GM12878 (cell line): ENCODE measurements at regions not wholly inside any gene's neighbourhood (a gene's known extent, or its start where the extent isn't known, plus 50 kb on each side); places are given as distances from the start of the nearest gene placed in this dataset.

ENCODE experiments used
- ATAC-seq: fragments of 200-7000 bp; cut with Tn5 transposase; 3 replicates; pipeline ENCODE4 v1.9.1; 2020; ENCODE audit warnings: mild to moderate bottlenecking, moderate library complexity
- BruUV-seq: library from RNA; stranded (reverse); fragments of 400-500 nt; replicated peaks from 2 replicates; lab custom pipeline; 2021; lab: Mats Ljungman, UMichigan
- CTCF ChIA-PET: fragments of 300-600 bp; sonication (Branson Sonifier 250); formaldehyde crosslinking; extraction: SDS; loops from one replicate; lab custom pipeline; 2021; ENCODE audit warnings: inconsistent platforms; lab: Yijun Ruan, JAX
- POLR2A ChIA-PET: fragments of 350-600 bp; formaldehyde crosslinking; extraction: SDS; loops from one replicate; lab custom pipeline; 2021; ENCODE audit warnings: inconsistent platforms; lab: Charles Lee
- RAD21 ChIA-PET: fragments of 300-600 bp; sonication (Branson Sonifier 250); formaldehyde crosslinking; loops from one replicate; lab custom pipeline; 2023; ENCODE audit warnings: antibody characterized with exemption; ENCODE audit not compliant: unreplicated experiment; lab: Charles Lee
- SMC1A ChIA-PET: fragments of 300-600 bp; sonication (Branson Sonifier 250); formaldehyde crosslinking; loops from one replicate; lab custom pipeline; 2023; ENCODE audit not compliant: unreplicated experiment, uncharacterized antibody; lab: Charles Lee
- DNase-seq: peaks from one replicate; pipeline ENCODE4 v3.0.0-alpha.2; 2011; ENCODE audit warnings: low read depth, low spot score
- FAIRE-seq: peaks from 3 replicates; lab custom pipeline; 2011; peaks lifted over from hg19 to GRCh38; lab: Jason Lieb, UNC
- H2AFZ ChIP-seq: 2 replicates; pipeline ENCODE4 v1.6.0; 2011; ENCODE audit warnings: low read depth, low read length, control low read depth; ENCODE audit not compliant: control insufficient read depth
- H3K27ac ChIP-seq: 2 replicates; pipeline ENCODE4 v1.5.1; 2011; ENCODE audit warnings: control low read depth; ENCODE audit not compliant: control insufficient read depth, insufficient read depth
- H3K27me3 ChIP-seq, 2 experiments: replicated peaks in 1 of 2; 2 replicates each; pipeline versions ENCODE4 v1.6.0 to v1.6.1; 2011; ENCODE audit warnings: low read length in 1 of 2; ENCODE audit not compliant: control insufficient read depth in 2 of 2, insufficient read depth in 2 of 2
- H3K36me3 ChIP-seq, 2 experiments: 2 replicates each; pipeline ENCODE4 v1.5.1; 2011; ENCODE audit warnings: low read length in 1 of 2; ENCODE audit not compliant: control insufficient read depth in 2 of 2, insufficient read depth in 2 of 2
- H3K4me1 ChIP-seq: 2 replicates; pipeline ENCODE4 v1.6.1; 2011; ENCODE audit warnings: mild to moderate bottlenecking, low read length, moderate library complexity, mixed read lengths; ENCODE audit not compliant: control insufficient read depth, insufficient read depth
- H3K4me2 ChIP-seq: 2 replicates; pipeline ENCODE4 v1.6.0; 2011; ENCODE audit warnings: control low read depth; ENCODE audit not compliant: control insufficient read depth, insufficient read depth
- H3K4me3 ChIP-seq: fragments of 200-600 bp; sonication (generic); 2 replicates; pipeline ENCODE4 v1.5.1; 2016
- H3K79me2 ChIP-seq: 2 replicates; pipeline ENCODE4 v1.6.0; 2011; ENCODE audit warnings: low read length; ENCODE audit not compliant: control insufficient read depth, insufficient read depth
- H3K9ac ChIP-seq: 2 replicates; pipeline ENCODE4 v1.8.0; 2011; ENCODE audit warnings: low read length, control low read depth, mixed read lengths; ENCODE audit not compliant: control insufficient read depth, insufficient read depth
- H3K9me3 ChIP-seq: replicated peaks from 3 replicates; pipeline ENCODE4 v1.5.1; 2011; ENCODE audit warnings: mild to moderate bottlenecking, low read length; ENCODE audit not compliant: control insufficient read depth, insufficient read depth
- H4K20me1 ChIP-seq: 2 replicates; pipeline ENCODE4 v1.6.0; 2011; ENCODE audit not compliant: control insufficient read depth, insufficient read depth
- CHD2 ChIP-seq: IDR thresholded peaks from 2 replicates; pipeline ENCODE4 v1.6.1; 2011; ENCODE audit warnings: low read depth, low read length, improper control_type of control experiment, borderline replicate concordance
- IRF4 ChIP-seq: IDR thresholded peaks from 2 replicates; pipeline ENCODE4 v1.6.1; 2011; ENCODE audit warnings: low read depth, low read length
- LARP7 ChIP-seq: fragments of 450-650 bp; IDR thresholded peaks from 2 replicates; pipeline ENCODE4 v1.6.1; 2017; ENCODE audit warnings: mild to moderate bottlenecking
- PAX5 ChIP-seq: IDR thresholded peaks from 2 replicates; pipeline ENCODE4 v1.6.1; 2011; ENCODE audit warnings: low read depth, low read length, borderline replicate concordance
- POLR2A ChIP-seq: IDR thresholded peaks from 2 replicates; pipeline ENCODE4 v1.6.1; 2011; ENCODE audit warnings: low read depth, mild to moderate bottlenecking, low read length
- RAD21 ChIP-seq: IDR thresholded peaks from 2 replicates; pipeline ENCODE4 v1.6.1; 2011; ENCODE audit warnings: mild to moderate bottlenecking, low read depth, low read length, moderate library complexity; ENCODE audit not compliant: insufficient read depth
- RAD51 ChIP-seq: fragments of 450-650 bp; IDR thresholded peaks from 2 replicates; pipeline ENCODE4 v1.6.1; 2016; ENCODE audit warnings: moderate library complexity, mild to moderate bottlenecking, inconsistent platforms
- RB1 ChIP-seq: fragments of 450-650 bp; formaldehyde crosslinking; IDR thresholded peaks from 2 replicates; pipeline ENCODE4 v1.6.1; 2017; ENCODE audit warnings: mild to moderate bottlenecking, borderline replicate concordance
- RUNX3 ChIP-seq: IDR thresholded peaks from 2 replicates; pipeline ENCODE4 v1.6.1; 2012; ENCODE audit warnings: low read length, inconsistent platforms
- TCF7 ChIP-seq: IDR thresholded peaks from 2 replicates; pipeline ENCODE4 v1.6.1; 2014; ENCODE audit warnings: antibody characterized with exemption, borderline replicate concordance
- ZBED1 ChIP-seq: IDR thresholded peaks from 2 replicates; pipeline ENCODE4 v1.6.1; 2016; ENCODE audit warnings: borderline replicate concordance
- ZNF384 ChIP-seq: IDR thresholded peaks from 2 replicates; pipeline ENCODE4 v1.6.1; 2012; ENCODE audit warnings: low read depth, mild to moderate bottlenecking, low read length, improper control_type of control experiment, borderline replicate concordance
- ZZZ3 ChIP-seq: IDR thresholded peaks from 2 replicates; pipeline ENCODE4 v1.6.1; 2011; ENCODE audit warnings: low read depth; ENCODE audit not compliant: control insufficient read depth, insufficient read length
- WGBS: methylation state at CpG from one replicate; pipeline ENCODE4 v1.1.6; 2016; ENCODE audit warnings: low lambda C conversion rate; ENCODE audit not compliant: insufficient replicate concordance, insufficient coverage; ENCODE audit errors: missing lambda C conversion rate; 5-methylcytosine and 5-hydroxymethylcytosine counted together
- in situ Hi-C: fragments of 300-500 bp; cut with MboI; formaldehyde crosslinking; loops from 9 replicates; pipeline ENCODE4 v1.14.3; 2018; ENCODE audit warnings: mixed read lengths
- intact Hi-C: fragments of 100-400 bp; cut with micrococcal nuclease; formaldehyde crosslinking; loops from one replicate; pipeline ENCODE4 v1.14.2; 2022; ENCODE audit not compliant: unreplicated experiment
- TF ChIP-seq, protein P1 (sequence below): IDR thresholded peaks from 2 replicates; pipeline ENCODE4 v1.6.1; 2011; ENCODE audit warnings: borderline replicate concordance, low read depth, mild to moderate bottlenecking, moderate library complexity, mixed read lengths, low read length; ENCODE audit not compliant: insufficient read depth; ENCODE audit errors: extremely low read length
- TF ChIP-seq, protein P2 (sequence below): fragments of 450-650 bp; formaldehyde crosslinking; IDR thresholded peaks from 2 replicates; pipeline ENCODE4 v1.5.0; 2022; ENCODE audit warnings: mild to moderate bottlenecking, missing genetic modification characterization
- TF ChIP-seq, protein P3 (sequence below): fragments of 450-650 bp; IDR thresholded peaks from 2 replicates; pipeline ENCODE4 v1.6.1; 2016; ENCODE audit warnings: mild to moderate bottlenecking
- TF ChIP-seq, protein P4 (sequence below): fragments of 450-650 bp; IDR thresholded peaks from 2 replicates; pipeline ENCODE4 v1.6.1; 2016; ENCODE audit warnings: mild to moderate bottlenecking

DNA sequence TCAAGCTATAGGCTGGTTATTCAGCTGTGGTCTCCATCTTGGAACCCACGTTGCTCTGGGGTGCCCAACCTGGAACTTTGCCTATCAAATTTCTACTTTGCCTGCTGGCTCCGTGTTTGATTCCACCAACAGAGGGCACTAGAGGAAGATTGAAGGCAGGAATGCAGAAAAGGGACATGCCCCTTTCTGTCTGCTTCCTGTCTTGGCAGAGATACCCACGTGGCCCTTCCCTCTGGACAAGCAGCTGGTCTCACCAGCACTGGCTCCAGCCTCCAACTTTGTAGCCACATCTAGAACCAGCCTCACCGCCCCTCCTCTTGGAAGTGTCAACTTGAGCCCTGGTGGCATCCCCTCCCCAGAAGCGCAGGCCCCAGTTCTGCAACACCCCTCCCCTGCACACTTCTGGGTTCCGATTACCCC is 52.1 kb upstream of the ZNF438 start:
- Histone ChIP-seq H4K20me1 (no peaks in the 10 kb centered on the region), H3K27me3 (no peaks in the 10 kb centered on the region), H3K4me2 (no peak overlapping the region), H3K4me1 (no peaks in the 10 kb centered on the region), H3K9me3 (no peaks in the 10 kb centered on the region), H3K36me3 (no peaks in the 10 kb centered on the region), H2AFZ (peak overlapping the region; percentile 3), H3K79me2 (no peaks in the 10 kb centered on the region), H3K4me3 (no peak overlapping the region), H3K9ac (no peak overlapping the region), H3K27ac (no peak overlapping the region)
- ChIA-PET SMC1A (interaction anchor here (0.7 to 3.2 kb wide), 17 partner anchors 9 to 727 kb away, joined by 3 to 18 read pairs (median 4); no protein-coding TSS in a partner anchor), POLR2A (interaction anchor here (0.7 to 1.1 kb wide), 2 partner anchors 11 to 17 kb away, joined by 3 to 4 read pairs; no protein-coding TSS in a partner anchor), RAD21 (interaction anchor here (0.8 to 1.7 kb wide), 16 partner anchors 17 to 778 kb away, joined by 3 to 10 read pairs (median 4); partner anchors contain the start of gene ZNF438), CTCF (interaction anchor here (0.7 to 2.1 kb wide), 19 partner anchors 11 to 726 kb away, joined by 3 to 9 read pairs (median 3); partner anchors contain the start of gene ZNF438)
- intact Hi-C loops = loop anchor here (10.0 kb wide), 2 partner anchors 231 to 721 kb away; partner anchors contain the start of gene ZEB1
- no TSS peak for BruUV-seq
- FAIRE-seq (no peak), ATAC-seq (peak; percentile 87), DNase-seq (peak; percentile 26)
- in situ Hi-C loops = no loop called here
- WGBS = 58% methylated on average over 6 of the region's 6 CpGs
- TF ChIP-seq POLR2A = no peak
- 0 out of 2 replicates have a peak, but pooled peaks have one; percentile 7 for TF ChIP-seq RUNX3
- TF ChIP-seq PAX5 = no peak
- no peak for TF ChIP-seq ZZZ3
- TF ChIP-seq CHD2 = no peak
- TF ChIP-seq, protein P1, sequence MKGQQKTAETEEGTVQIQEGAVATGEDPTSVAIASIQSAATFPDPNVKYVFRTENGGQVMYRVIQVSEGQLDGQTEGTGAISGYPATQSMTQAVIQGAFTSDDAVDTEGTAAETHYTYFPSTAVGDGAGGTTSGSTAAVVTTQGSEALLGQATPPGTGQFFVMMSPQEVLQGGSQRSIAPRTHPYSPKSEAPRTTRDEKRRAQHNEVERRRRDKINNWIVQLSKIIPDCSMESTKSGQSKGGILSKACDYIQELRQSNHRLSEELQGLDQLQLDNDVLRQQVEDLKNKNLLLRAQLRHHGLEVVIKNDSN = peak; percentile 52
- TF ChIP-seq, protein P2, sequence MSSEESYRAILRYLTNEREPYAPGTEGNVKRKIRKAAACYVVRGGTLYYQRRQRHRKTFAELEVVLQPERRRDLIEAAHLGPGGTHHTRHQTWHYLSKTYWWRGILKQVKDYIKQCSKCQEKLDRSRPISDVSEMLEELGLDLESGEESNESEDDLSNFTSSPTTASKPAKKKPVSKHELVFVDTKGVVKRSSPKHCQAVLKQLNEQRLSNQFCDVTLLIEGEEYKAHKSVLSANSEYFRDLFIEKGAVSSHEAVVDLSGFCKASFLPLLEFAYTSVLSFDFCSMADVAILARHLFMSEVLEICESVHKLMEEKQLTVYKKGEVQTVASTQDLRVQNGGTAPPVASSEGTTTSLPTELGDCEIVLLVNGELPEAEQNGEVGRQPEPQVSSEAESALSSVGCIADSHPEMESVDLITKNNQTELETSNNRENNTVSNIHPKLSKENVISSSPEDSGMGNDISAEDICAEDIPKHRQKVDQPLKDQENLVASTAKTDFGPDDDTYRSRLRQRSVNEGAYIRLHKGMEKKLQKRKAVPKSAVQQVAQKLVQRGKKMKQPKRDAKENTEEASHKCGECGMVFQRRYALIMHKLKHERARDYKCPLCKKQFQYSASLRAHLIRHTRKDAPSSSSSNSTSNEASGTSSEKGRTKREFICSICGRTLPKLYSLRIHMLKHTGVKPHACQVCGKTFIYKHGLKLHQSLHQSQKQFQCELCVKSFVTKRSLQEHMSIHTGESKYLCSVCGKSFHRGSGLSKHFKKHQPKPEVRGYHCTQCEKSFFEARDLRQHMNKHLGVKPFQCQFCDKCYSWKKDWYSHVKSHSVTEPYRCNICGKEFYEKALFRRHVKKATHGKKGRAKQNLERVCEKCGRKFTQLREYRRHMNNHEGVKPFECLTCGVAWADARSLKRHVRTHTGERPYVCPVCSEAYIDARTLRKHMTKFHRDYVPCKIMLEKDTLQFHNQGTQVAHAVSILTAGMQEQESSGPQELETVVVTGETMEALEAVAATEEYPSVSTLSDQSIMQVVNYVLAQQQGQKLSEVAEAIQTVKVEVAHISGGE (CRISPR knock-in tag) = no peak
- no peak for TF ChIP-seq LARP7
- peak; percentile 65 for TF ChIP-seq RAD51
- TF ChIP-seq ZNF384 = no peak
- TF ChIP-seq, protein P3, sequence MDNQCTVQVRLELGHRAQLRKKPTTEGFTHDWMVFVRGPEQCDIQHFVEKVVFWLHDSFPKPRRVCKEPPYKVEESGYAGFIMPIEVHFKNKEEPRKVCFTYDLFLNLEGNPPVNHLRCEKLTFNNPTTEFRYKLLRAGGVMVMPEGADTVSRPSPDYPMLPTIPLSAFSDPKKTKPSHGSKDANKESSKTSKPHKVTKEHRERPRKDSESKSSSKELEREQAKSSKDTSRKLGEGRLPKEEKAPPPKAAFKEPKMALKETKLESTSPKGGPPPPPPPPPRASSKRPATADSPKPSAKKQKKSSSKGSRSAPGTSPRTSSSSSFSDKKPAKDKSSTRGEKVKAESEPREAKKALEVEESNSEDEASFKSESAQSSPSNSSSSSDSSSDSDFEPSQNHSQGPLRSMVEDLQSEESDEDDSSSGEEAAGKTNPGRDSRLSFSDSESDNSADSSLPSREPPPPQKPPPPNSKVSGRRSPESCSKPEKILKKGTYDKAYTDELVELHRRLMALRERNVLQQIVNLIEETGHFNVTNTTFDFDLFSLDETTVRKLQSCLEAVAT = no peak
- no peak for TF ChIP-seq TCF7
- TF ChIP-seq IRF4 = 0 out of 2 replicates have a peak, but pooled peaks have one; percentile 23
- TF ChIP-seq ZBED1 = no peak
- TF ChIP-seq, protein P4, sequence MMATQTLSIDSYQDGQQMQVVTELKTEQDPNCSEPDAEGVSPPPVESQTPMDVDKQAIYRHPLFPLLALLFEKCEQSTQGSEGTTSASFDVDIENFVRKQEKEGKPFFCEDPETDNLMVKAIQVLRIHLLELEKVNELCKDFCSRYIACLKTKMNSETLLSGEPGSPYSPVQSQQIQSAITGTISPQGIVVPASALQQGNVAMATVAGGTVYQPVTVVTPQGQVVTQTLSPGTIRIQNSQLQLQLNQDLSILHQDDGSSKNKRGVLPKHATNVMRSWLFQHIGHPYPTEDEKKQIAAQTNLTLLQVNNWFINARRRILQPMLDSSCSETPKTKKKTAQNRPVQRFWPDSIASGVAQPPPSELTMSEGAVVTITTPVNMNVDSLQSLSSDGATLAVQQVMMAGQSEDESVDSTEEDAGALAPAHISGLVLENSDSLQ = no peak
- 0 out of 2 replicates have a peak, but pooled peaks have one; percentile 38 for TF ChIP-seq RB1
- peak; percentile 77 for TF ChIP-seq RAD21
